ENCODE measurements at regions not wholly inside any gene's neighbourhood (a gene's known extent, or its start where the extent isn't known, plus 50 kb on each side); places are given as distances from the start of the nearest gene placed in this dataset.
"Not testable (repeated sequence)": the region's sequence is repeated elsewhere in the genome, so short reads cannot be mapped to it uniquely, and the experiment has no call there.

- DNase-seq (ENCODE audit: low spot score), result no peak
Measured at GRCh38 chr12:25337916-25338315, 87.2 kb upstream of the KRAS start.

GRCh38 chr12:25332143-25332542, 81.4 kb upstream of the KRAS start:
- DNase-seq (ENCODE audit: low spot score), result no peak

GRCh38 chr12:25328072-25328712, 77.5 kb upstream of the KRAS start:
- no peak for DNase-seq (ENCODE audit: low spot score)

- no peak for DNase-seq (ENCODE audit: low spot score)
Measured at GRCh38 chr12:25327321-25327720, 76.6 kb upstream of the KRAS start.

GRCh38 chr12:25326326-25326725, 75.6 kb upstream of the KRAS start:
- DNase-seq (ENCODE audit: low spot score), result no peak

GRCh38 chr12:25324861-25325260, 74.1 kb upstream of the KRAS start:
- no peak for DNase-seq (ENCODE audit: low spot score)

GRCh38 chr12:25323581-25323982, 72.9 kb upstream of the KRAS start:
- DNase-seq (ENCODE audit: low spot score), result no peak

- no peak for DNase-seq (ENCODE audit: low spot score)
Measured at GRCh38 chr12:25322918-25323531, 72.3 kb upstream of the KRAS start.

- no peak for DNase-seq (ENCODE audit: low spot score)
Measured at GRCh38 chr12:25322351-25322750, 71.6 kb upstream of the KRAS start.

- DNase-seq (ENCODE audit: low spot score), result no peak
Measured at GRCh38 chr12:25321772-25322171, 71.0 kb upstream of the KRAS start.

- DNase-seq (ENCODE audit: low spot score), result peak; percentile 5
Measured at GRCh38 chr12:25320123-25321006, 69.6 kb upstream of the KRAS start.

GRCh38 chr12:25319233-25319984, 68.7 kb upstream of the KRAS start:
- DNase-seq (ENCODE audit: low spot score), result no peak

- DNase-seq (ENCODE audit: low spot score), result no peak
Measured at GRCh38 chr12:25317553-25317952, 66.8 kb upstream of the KRAS start.

GRCh38 chr12:25315388-25315787, 64.7 kb upstream of the KRAS start:
- DNase-seq (ENCODE audit: low spot score), result no peak

- DNase-seq (ENCODE audit: low spot score), result not testable (repeated sequence)
Measured at GRCh38 chr12:25313266-25313990, 62.7 kb upstream of the KRAS start.

GRCh38 chr12:25311506-25311905, 60.8 kb upstream of the KRAS start:
- DNase-seq (ENCODE audit: low spot score), result no peak

GRCh38 chr12:25310071-25310470, 59.3 kb upstream of the KRAS start:
- DNase-seq (ENCODE audit: low spot score), result not testable (repeated sequence)

- DNase-seq (ENCODE audit: low spot score), result no peak
Measured at GRCh38 chr12:25308756-25309155, 58.0 kb upstream of the KRAS start.

- DNase-seq (ENCODE audit: low spot score), result no peak
Measured at GRCh38 chr12:25307818-25308217, 57.1 kb upstream of the KRAS start.

- DNase-seq (ENCODE audit: low spot score), result no peak
Measured at GRCh38 chr12:25301798-25302197, 51.1 kb upstream of the KRAS start.
